T-helper 2 cell (primary cell): ENCODE measurements at regions not wholly inside any gene's neighbourhood (a gene's known extent, or its start where the extent isn't known, plus 50 kb on each side); places are given as distances from the start of the nearest gene placed in this dataset.

Experiments used
- DNase-seq, 5 experiments: peaks; one replicate each; pipeline versions ENCODE4 v3.0.0 to v3.0.0-alpha.2; 2012 to 2022

GRCh38 chr1:30417701-30418046 lies 305.7 kb downstream of the MATN1 start:
- DNase-seq = no peak

- no peak for DNase-seq
Measured at GRCh38 chr1:30417001-30417700, 306.2 kb downstream of the MATN1 start.

- no peak for DNase-seq
Measured at GRCh38 chr1:30416221-30416820, 307.1 kb downstream of the MATN1 start.

GRCh38 chr1:30415171-30415940 lies 308.0 kb downstream of the MATN1 start:
- DNase-seq = no peak

DNA sequence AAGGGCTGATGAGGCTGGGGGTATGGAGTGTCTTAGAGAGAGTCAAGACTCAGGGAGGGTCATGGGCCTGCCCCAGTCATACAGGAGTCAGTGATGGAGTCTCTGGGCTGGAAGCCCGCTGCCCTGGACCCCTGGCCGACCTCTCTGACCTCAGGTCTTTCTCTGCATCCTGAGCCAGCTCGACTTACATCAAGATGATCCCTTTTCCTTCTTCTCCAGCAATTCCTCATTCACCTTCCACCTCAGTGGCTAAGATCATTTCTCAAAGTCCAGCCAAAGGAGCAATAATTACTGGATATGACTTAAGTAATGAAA lies 308.6 kb downstream of the MATN1 start:
- DNase-seq = no peak

DNA sequence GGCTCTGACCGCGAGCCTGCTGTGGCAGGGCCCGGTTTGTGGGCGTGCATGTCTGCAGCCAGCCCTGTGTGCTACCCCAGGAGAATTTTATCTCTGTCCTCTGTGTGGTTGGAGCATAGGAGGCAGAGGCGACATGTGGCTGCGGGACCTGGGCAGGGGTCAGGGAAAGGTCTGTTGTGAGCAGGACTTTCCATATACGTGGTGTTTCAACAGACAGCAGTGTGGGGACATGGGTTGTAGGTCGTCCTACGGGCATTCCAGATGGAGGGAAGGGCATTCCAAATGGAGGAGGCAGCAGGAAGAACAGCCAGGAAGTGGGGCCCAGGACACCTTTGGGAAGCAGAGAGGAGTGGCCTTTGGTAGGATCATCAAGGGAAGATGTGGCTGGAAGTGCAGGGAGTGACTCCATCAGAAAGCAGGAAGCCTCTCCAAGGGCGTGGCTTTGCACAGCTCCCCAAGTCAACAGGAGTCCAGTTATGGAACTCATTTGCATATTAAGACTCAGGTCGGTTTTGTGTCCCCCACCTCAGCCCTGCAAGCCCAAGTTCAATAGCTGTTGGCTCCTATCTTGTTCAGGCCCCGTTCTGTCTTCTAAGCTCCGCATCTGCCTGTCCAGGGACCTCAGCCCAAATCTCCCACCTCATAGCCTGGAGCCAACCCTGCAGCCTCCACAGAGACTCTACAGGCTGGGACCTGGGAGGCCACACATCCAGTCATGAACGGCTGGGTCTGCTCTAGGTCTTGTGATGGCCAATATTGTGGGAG lies 309.1 kb downstream of the MATN1 start:
- no peak for DNase-seq

DNA sequence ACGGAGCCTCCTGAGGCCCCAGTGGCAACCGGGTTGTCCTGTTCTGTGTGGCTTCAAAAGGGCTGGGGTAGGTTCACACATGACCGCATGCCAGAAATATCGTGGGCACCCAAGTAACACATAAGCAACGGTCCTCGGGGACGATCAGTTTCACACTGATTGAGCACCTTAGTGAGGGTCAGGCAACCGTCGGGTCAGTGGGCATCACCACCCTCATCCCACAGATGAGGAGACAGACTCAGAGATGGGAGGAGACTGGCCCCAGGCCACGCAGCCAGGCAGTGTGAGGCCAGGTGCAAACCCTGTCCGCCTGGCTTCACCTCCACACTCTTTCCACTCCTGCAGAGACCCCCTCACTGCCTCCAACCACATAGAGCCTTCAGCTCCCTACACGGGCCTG lies 309.8 kb downstream of the MATN1 start:
- no peak for DNase-seq

DNA sequence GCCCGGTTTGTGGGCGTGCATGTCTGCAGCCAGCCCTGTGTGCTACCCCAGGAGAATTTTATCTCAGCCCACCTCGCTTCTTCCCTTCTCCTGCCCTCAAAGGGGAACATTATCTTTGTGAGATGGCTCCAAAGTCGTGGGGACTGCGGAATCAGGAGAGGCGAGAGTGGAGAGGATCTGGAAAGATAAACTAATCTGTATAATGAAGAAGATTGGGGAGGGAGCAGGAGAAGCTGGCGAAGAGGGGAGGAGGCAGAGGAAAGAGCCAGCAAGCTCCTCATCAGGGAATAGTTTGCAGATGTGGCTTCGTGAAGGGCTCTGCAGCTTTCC lies 310.3 kb downstream of the MATN1 start:
- no peak for DNase-seq

GRCh38 chr1:30412241-30413110 lies 310.9 kb downstream of the MATN1 start:
- DNase-seq = peak in 1 of 5 experiments; percentile 12

- no peak for DNase-seq
Measured at GRCh38 chr1:30411206-30411605, 312.2 kb downstream of the MATN1 start.

DNA sequence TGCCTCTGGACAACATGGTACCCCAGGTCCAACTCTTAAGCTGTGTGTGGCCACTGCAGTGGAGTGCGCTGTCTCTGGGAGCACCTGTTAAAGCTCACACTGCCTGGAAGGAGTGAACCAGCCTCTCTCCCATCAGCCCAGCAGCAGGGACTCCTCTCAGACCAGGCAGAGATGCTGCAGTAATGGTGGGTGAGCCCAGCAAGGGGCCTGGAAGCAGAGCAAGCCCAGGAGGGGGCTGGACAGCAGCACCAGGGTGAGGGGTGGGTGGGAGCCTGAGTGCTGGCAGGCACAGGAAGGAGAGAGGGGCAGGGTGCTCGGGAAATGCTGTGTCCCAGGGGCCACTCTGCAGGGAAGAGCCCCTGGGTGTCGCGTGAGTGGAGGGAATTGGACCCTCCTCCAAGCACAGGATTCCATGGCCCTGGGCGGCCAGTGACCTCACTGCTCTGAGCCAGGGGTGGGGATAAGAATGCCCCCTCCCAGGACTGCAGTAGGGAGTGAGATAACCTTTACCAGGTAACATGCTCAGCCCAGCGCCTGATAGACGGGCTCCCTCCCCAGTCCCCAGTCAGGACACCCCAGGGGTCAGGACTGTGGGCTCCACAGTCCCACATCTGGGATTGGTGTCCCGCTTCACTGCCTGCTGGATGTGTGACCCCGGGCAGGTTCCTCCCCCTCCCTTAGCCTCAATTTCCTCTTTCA lies 313.1 kb downstream of the MATN1 start:
- DNase-seq = no peak

DNA sequence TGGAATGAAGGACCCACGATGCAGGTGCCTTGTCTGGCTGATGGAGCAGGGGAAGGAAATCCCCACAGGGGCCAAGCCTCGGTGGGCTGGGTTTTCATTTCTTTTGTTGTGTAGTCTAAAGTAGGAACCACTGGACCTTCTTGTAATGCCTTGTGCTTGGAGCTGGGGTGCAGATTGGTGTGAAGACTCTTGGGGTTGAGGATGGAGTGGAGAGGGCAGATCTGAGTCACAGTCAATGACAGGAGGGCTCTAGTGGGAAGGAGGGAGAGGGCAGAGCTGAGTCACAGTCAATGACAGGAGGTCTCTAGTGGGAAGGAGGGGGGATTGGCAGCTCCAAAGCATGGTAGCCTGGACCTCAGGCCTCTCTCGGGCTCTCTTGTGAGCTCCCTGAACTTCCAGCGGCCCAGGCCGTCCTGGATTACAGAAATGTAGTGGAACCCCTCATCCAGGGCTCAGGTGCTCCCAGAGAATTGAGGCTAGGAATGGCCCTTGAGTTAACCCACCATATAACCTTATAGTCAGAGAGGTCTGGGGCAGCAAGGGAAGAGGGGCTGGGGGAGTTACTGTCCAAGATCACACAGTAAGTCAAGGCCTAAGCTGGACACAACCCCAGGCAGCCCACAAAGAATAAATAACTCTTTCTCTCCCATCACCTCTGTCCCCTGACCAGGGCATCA lies 313.8 kb downstream of the MATN1 start:
- DNase-seq = no peak

- no peak for DNase-seq
Measured at GRCh38 chr1:30407865-30408580, 315.4 kb downstream of the MATN1 start.

DNA sequence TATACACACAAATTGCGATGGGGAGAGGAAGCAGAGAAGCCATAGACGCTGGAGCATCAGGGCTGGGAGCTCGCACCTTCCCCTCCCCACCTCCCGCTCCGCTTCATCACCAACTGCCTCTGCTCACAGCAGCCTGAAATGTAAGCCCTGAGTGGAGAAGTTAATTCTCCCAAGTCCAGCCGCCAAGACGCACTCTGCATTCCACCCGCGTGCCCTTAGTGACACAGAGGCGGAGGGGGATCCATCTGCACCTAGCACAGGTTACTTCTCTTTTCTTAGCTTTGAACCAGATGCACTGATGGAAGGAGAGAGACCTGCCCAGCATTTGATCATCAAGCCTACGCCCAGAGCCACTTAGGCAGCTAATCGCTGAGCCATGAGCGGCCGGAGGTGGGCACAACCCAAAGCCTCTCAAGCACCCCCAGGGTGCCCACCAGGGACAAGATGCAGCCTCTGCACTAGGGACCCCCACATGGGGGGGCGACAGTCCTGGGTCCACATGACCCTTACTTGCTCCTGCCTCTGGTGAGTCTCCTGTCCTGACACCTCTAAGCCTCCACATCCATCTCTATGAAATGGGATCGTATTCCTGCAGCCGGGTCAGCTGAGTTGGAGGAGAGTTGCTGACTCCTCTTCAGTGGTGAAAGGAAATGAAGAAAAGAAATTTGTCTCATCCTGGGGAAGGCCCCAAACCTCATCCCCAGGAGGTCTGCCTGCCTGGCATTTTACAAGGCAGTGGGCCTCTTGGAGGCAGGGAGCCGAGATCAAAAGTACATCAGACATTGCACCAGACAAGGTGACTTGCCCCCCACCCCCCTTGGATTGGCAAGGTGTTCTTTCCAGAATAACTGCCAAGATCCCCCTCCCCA lies 316.2 kb downstream of the MATN1 start:
- no peak for DNase-seq

DNA sequence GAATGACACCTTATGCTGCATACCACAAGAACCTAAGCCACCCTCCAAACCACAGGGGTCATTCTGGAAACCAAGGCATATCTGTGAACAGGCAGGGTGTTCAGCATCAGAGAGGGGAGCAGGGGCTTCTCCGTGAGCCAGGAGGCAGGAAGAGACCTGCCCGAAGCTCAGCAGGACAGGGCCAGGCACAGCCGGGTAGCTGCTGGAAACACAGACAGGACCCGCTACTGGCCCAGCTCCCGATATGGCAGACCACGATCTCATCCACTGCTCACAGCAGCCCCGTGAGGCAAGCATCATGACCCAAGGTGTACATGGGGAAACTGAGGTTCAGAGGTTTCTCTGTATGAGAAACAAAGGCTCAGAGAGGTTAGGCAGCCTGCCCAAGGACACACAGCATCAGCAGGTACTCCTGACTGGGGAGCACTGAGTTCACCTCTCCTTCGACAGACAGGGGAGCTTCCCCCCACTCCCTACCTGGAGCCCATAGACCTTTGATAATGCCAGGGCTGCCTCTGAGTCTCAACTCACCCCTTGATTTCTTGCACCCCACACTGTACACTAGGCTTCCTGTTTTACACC lies 317.7 kb downstream of the MATN1 start:
- DNase-seq = no peak

DNA sequence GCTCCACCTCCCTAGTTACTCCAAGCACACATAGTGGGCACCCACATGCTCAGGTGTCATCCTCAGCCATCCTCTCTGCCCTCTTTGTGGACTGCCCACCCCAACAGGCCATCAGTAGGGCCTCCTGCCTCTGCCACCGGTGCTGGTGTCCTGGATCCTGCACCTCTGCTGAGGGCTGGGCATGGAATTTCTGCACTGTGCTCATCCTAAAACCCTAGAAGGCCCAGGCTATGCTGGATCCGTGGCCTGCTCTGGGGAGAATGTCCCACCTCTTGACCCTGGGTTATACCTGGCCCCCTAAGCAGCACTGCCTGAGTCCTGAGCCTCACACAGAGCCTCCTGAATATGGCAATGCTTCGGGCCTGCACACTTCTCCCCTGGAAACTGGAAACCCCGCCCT lies 318.3 kb downstream of the MATN1 start:
- DNase-seq = no peak

DNA sequence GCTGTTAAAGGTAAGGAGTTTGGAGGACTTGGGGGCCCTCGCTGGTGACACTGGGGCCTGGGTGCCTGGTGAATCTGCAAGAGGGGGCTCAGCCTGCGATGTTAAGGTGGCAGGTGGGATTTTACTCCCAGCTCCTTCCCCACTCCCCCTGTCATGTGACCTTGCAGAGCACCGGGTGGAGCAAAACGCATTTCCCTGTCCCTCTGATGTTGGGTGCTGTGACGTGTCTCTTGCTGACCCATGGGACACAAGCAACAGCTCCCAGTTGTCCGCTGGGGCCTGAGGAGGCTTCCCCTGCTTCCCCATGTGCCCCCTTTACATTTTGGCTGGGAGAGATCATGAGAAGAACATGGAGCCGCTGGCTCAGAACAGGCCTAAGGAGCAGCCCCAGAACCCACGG lies 319.0 kb downstream of the MATN1 start:
- no peak for DNase-seq

DNA sequence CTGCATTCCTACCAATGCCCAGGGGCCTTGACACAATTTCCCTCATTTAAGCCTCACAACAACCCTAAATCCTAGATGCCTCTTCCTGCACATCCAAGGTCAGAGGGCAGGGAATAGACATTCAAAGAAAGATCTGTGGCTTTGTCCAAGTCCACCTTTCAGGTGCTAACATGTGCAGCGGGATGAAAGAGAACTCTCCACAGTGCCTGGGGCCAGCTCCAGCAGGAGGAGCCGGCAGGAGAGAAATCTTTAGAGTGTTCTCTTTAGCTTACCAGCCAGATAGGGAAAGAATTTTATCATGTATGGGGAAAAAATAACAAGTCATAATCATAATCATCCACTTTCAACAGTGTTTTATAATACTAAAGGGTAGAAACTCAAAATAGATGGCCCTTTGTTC lies 319.7 kb downstream of the MATN1 start:
- no peak for DNase-seq

GRCh38 chr1:30403061-30403645 lies 320.2 kb downstream of the MATN1 start:
- DNase-seq = no peak
